ENCODE measurements at regions not wholly inside any gene's neighbourhood (a gene's known extent, or its start where the extent isn't known, plus 50 kb on each side); places are given as distances from the start of the nearest gene placed in this dataset.
"Not testable (repeated sequence)": the region's sequence is repeated elsewhere in the genome, so short reads cannot be mapped to it uniquely, and the experiment has no call there.

DNA sequence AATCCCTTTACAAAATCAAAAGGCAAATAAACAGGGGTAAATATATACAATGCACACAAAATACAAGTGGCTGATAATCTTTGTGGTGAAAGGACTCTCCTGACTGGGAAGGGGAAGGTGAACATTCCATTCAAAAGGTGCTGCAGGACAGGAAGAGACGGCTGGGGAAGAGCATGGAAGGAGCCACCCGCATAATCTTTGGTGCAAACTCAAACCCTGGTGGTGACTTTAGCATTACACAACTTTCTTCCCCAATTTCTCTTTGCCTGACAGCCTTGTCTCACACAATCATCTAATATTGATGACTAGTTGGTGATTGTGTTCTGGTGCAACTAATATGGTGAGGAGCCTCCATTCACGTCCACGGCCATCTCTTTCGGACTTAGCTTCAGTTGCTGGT is 117.0 kb upstream of the EGFR start:
- DNase-seq = no peak

DNA sequence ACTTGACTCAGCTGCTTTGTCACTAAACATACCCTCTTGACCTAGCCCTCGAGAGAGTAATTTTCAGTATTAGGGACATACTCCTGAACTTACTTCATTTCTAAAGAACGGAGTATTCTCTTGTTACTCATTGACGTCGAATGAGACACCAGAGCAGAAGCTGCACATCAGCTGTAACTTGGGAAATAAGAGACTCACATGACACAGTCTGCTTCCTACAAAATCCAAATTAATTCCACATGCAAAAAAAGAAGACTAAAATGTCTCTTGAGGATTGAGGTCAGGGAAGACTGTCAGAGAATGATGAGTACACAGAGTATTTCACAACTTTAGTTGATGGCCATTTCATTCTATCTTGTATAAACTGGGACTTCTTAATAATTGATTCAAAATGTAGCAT is 114.7 kb upstream of the EGFR start:
- no peak for DNase-seq

DNA sequence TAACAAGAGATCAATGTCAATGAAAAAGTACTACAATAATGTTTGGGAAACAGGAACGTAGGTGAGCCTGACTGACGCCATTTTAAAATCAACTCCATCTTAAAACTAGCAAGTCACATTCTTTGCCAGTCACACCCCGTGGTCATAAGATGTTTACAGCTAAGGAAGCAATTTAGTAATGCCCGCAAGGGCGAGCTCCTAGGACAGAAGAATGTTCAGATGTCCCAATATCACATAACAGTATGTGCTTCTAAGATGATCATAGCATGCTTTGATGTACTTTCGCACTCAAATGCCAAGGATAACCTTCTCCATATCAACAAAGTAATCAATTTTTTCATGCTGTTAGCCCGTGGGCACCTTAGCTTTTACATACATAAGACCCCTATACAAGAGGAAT is 113.8 kb upstream of the EGFR start:
- DNase-seq = no peak

DNA sequence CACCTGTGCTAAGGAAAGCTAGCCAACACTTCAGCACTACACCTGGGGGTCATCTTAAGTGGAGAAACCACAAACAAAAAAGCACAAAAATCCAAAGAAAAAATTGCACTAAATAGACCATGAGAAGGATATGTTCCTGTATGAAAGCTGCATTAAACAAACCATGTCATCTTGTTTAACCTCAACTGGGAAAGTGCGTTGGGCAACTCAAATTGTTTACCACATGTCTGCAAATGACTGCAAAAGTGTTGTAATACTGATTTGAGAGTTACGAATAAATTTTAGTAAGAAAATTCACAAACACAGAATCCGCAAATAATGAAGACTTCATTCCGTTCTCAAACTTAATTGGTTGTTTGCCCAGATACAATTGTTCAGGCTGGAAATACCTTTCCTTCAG is 111.9 kb upstream of the EGFR start:
- DNase-seq = no peak

DNA sequence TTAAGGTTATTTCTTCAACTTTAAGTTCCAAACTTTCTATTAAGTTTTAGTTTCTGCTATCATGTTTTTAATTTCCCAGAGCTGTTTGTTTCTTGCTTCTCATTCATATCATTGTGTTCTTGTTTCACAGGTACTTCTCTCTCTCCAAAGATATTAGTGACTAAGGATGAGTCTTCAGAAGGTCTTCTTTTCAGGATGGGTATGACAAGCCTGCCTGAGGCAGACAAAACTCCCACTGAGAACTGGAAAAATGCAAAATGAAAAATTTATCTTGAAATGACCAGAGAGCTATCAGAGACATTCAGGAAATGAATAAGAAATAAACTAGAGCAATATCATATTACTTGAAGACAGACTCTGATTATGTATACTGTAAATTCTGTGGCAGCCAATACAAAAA is 110.8 kb upstream of the EGFR start:
- no peak for DNase-seq

DNA sequence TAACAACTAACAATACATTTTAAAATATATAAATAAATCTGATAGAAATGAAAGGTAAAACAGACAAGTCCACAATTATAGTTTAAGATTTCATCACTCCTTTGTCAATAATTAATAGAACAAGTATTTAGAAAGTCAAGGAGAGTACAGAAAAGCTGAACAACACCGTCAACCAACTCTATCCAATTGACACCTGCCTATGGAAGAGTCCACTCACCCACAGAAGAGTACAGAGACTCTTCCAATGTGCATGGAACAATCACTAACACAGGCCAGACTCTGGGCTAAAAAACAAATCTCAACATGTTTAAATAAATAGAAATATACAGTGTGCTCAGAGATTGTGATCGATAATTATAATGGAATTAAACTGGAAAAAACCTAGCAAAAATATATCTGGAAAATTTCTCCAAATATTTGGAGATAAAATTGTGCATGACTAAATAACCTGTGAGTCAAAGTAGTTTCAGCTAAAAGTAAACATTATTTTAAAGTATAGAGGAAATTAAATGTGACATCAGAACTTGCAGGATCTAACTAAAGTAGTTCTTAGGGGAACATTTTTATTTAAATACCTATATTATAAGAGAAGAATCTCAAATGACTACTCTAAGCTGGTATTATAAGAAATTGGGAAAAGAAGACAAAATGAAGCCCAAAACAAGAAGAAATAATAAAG is 109.9 kb upstream of the EGFR start:
- DNase-seq = no peak

DNA sequence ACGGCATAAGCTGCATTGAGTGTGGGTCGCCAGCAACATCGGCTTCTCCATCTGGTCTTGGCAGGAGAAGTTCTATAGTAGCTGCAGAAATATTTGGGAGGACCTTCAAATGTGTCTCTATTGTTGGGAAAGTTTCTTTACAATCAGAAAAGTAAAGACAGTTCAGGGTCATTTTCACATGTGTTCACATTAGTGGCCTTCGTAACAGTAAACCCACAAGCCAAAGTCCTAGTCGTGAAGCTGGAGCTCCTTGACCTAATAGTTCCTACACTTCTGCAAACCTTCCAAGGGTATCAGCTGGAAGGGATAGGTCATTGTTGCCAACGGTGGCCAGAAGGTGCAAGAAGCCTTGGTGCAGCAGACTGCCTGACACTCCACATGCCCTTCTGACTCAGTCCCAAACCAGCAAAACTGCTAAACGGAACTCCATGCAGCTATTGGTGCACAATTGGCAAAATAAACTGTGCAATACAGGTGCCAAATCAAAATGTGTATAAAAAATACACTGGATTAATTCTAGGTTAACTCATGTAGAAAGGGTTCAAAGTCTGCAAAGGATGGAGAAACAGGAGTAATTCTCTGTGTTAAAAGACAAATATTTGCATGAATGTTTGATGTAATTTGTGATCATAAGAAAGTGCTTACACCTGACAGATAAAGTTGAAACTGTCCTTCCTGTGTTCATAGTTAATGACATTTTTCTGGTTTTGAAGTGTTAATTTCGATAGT is 102.8 kb upstream of the EGFR start:
- DNase-seq = no peak

DNA sequence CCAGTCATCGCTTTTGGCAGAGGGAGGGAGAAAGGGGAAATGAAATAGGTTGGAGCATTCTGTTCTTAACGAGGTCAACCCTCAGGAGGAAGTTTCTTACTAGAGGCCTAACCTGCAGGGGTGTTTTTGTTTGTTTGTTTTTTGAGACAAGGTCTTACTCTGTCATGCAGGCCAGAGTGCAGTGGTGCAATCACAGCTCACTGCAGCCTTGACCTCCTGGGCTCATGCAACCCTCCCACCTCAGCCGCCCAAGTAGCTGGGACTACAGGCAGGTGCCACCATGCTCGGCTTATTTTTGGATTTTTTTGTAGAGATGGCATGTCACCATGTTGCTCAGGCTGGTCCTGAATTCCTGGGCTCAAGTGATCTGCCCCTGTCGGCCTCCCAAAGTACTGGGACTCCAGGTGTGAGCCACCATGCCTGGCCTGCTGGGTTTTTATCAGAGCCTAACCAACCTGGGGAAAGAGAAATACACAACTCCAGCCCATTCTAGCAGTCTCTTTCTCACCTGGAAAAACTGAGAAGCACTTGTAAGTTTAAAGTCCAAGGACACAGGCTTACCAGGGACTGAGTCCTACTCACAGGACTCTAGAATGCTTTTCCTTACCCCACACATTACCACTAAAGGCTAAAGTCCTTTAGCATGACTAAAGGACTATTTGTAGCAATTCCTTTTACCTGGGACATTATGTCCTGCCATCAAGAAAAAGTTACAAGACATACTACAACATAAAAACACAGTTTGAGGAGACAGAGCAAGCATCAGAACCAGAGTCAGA is 101.0 kb upstream of the EGFR start:
- no peak for DNase-seq

DNA sequence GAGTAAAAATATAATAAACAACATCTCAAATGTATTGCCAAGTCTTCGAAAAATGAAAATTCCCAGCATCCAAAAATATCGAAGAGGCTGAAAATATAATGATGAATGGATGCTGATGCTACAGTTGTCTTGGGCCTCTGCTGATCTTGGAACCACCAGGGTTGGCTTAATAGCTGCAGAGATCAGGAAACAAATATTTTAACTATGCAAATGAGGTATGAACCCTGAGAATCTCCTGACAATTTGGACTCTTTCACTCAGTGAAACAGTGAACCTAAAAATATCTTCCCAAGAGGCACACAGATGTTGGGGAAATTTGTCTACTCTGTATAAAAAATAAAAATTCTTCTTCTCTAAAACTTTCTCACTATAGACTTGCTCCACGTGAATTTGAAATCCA is 97.7 kb upstream of the EGFR start:
- no peak for DNase-seq

DNA sequence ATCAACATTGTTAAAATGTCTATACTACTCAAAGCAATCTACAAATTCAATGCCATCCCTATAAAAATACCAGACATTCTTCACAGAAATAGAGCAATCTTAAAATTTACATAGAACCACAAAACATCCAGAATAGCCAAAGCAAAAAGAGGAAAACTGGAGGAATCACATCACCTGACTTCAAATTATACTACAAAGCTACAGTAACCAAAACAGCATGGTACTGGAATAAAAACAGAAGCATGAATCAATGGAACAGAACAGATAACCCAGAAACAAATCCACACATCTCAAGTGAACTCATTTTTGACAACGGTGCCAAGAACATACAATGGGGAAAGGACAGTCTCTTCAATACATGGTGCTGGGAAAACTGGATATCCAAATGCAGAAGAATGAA is 87.3 kb upstream of the EGFR start:
- DNase-seq = no peak

DNA sequence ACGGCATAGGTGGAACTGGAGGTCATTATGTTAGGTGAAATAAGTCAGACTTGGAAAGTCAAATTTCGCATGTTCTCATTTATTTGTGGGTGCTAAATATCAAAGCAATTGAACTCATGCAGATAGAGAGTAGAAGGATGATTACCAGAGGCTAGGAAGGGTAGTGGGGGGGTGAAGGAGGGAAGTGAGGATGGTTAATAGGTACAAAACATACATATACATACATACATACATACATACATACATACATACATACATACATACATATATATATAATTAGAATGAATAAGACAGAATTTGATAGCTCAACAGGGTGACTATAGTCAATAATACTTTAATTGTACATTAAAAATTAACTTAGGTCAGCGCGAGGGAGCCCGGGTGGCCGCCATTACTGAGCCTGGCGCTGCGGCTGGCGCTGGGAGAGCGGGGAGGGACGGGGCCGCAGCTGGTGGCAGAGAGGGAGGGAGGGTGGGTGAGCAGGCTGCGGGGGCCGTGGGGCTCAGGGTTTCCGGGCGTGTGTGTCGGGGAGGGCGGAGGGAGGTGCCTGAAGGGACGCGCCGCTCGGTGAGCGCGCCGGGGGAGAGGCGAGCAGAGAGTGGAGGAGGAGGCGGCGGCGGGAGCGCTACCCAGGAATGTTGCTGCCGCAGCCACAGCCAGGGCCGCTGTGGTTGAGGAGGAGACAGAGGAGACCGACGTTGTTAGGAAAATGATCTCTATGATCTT is 85.8 kb upstream of the EGFR start:
- peak in 1 of 2 experiments; percentile 15 for DNase-seq

DNA sequence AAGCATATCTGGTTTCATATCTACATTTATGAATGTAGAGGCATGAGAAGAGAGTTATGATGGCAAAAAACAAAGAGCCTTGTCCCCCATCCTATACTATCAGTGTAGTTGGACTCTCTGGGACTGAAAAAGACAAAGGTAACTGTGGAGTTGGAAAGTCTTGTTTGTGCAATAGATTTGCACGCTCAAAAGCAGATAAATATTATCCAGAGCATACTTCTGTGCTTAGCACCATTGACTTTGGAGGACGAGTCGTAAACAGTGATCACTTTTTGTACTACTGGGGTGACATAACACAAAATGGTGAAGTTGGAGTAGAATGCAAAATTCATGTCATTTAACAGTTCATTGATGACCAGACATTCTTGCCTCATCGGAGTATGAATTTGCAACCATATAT is 85.2 kb upstream of the EGFR start:
- no peak for DNase-seq

DNA sequence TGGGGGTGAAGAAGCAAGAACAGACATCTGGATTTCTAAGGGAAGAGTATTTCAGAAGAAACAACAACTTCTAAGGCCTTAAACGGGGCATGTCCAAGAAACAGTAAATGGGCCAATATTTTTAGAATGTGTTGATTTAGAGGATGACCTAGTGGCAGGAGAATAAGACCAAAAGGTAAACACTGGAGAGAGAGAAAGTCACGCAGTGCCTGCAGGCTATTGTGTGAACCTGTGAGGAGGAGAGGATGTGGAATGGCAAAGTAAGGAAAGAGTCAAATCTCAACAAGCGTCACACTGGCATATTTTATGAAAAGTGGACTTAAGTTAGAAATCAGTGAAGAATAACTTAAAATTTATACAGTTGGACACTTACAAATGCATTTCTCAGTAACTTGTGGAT is 78.1 kb upstream of the EGFR start:
- no peak for DNase-seq

DNA sequence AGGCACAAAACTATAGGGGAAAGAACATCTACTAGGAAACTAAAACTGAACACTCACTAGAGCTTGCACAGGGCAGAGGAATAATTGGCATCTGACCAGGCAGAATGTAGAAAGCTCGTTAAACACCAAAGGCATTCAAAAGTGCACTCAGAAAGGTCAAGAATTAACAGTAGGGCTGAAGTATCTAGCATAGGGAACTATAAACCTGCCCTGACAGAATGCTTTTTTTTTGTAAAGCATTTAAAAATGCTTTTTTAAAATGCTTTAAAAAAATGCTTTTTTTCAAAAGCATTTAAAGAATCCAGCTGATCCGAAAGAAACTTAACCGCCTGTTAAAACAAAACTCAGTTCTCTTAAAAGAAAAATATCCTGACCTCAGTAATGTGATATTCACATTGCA is 74.6 kb upstream of the EGFR start:
- no peak for DNase-seq

DNA sequence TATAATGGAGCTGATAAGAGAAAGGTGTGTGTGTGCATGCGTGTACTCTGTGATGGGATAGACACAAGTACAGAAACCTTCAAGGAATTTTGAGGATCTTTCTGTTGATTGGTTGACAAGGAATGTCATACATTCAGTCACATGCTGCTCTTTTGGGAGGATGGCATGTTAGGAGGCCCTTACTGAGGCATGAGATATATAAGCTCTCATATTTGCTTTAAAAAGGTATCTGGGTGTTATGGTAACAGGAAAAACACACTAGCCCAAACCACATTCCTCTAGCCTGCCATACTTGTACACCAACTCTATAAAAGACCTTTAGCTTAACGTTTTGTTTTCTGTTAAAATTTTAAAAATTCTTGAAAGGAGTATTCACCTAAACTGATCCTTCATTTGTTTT is 72.5 kb upstream of the EGFR start:
- no peak for DNase-seq

DNA sequence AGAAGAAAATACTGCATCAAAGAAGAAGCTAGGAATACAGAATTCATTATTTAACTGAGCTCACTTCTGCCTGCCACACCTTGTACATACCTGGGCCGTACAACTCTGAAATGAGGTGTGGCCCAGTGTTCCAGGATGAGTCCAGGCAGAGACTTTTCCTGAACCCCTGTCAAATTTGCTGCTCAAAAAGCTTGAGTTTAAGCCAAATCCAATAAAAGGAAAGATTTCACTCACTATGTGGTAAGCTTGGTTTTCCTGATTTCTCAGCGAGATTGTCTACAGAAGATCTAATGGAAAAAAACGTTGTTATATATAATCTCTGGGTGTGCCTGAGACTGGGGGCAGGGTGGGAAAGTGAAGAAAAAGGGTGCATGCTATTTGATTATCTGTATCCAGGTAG is 72.1 kb upstream of the EGFR start:
- DNase-seq = no peak

DNA sequence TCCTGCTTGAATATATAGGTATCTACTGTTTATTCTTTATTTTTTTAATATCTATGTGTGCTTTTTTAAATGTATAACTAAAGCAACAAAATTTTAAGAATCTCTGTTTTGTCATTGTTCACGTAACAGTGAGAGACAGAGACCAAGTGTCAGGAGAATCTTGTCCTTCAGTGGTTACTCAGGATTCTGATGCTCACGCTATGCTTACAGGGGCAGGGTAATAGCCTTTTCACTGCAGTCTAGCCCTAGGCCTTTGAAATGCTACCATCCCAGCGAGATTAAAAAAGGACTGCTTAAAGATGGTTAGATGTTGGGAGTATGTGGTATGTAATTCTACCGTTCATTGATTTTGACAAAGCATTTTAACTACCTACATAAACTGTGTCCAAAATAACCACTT is 71.6 kb upstream of the EGFR start:
- DNase-seq = no peak

DNA sequence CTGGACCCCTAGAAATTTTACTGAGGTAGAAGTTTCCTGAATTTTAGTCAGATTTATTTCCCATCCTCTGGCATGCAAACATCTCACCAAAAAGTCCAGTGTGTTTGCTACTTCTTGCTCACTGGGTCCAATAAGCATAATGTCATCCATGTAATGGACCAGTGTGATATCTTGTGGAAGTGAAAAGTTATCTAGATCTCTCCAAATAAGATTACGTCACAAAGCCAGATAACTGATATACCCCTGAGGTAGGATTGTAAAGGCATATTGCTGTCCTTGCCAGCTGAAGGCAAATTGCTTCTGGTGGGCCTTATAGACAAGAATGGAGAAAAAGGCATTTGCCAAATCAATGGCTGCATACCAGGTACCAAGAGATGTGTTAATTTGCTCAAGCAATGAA is 69.3 kb upstream of the EGFR start:
- DNase-seq = not testable (repeated sequence)

DNA sequence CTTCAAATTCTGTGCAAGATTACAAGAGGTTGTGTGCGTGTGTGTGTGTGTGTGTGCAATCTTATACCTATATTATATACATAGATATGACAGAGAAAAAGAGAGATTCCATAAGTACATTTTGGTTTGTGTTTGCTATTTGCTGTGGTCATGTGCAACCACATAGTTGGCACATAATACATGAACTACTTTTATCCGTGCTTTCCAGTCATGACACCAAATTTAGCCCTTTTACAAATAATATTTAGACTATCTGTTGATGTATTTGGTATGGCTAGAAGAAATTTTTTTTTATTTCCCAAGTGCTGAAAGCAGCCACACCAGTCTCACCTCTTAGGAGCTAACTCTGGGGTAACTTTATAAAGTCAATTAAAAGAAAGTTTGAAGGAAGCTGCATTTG is 63.5 kb upstream of the EGFR start:
- DNase-seq = no peak

DNA sequence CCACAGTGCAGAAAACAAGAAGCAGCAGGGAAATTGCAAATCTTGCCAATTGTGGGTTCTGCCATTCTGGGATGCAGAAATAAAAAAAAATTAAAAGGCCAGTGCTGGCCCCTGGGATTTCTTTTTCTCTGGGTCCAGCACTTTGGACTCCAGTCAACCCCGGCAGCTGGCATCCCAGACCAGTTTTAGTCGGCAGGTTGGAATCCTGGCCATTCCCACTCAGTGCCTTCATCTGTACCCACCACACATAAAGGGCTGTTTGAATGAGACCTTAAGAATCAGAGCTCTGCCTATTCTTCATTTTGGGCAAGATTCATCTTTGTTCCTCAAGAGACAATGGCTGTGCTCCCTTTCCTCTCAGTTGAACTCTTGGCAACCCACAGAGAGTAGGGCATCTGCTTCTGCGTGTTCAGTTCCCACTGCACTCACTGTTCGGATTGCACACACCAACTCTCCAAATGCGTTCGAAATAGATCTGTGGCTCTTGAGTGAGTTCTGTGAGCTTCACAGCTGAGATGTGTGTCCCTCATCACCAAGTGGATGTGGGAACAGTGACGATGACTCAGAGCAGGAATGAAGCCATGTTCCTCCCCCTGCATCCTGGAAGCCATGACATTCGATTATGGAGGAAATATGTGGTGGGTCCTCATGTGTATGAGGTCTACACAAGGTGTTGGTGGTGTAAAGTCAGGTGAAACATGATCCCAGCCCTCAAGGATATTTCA is 63.0 kb upstream of the EGFR start:
- DNase-seq = no peak

DNA sequence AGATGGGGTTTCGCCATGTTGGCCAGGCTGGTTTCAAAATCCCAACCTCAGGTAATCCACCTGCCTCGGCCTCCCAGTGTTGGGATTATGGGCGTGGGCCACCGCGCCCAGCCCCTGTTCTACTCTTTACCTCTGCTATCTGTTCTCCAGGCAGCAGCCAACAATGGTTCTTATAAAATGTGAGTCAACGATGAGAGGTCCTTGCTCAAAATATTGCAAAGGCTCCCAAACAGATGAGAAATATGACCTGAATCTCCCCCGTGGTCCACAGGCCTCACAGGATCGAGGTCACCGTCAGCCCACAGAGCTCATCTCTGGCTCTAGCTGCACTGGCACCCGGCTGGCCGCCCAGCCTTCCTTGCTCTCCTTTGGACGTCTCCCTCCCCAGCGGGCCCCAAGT is 62.0 kb upstream of the EGFR start:
- DNase-seq = no peak

DNA sequence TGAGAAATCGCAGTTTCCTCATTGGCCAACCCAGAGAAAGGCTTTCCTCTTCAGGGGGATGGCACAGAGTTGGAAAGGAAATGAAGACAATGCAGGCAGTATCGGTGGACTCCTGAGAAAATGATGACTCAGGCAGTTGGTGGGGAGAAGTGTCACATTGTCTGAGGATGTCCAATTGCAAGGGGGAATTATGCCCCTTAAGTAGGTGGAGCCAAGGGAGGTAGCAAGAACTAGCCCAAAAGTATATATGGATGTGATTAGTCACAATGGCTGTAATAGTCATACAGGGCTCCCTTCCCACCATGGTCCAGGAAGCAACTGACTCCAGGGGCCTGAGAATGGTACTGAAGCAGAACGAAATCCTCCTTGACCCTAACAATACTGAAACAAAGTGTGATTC is 58.3 kb upstream of the EGFR start:
- no peak for DNase-seq

DNA sequence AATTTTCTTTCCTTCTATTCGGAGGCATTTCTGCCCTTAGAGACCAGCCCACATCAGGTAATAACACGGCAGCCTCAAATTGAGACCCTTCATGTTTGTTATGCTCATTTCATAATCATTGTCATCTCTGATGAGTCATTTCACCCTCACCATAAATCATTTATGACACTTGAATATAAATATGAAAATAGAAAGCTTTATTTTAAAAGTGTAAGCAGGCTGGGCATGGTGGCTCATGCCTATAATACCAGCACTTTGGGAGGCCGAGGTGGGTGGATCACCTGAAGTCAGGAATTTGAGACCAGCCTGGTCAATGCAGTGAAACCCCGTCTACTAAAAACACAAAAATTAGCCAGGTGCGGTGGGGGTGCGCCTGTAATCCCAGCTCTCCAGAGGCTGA is 57.4 kb upstream of the EGFR start:
- no peak for DNase-seq
